ENCODE measurements at regions not wholly inside any gene's neighbourhood (a gene's known extent, or its start where the extent isn't known, plus 50 kb on each side); places are given as distances from the start of the nearest gene placed in this dataset.

DNA sequence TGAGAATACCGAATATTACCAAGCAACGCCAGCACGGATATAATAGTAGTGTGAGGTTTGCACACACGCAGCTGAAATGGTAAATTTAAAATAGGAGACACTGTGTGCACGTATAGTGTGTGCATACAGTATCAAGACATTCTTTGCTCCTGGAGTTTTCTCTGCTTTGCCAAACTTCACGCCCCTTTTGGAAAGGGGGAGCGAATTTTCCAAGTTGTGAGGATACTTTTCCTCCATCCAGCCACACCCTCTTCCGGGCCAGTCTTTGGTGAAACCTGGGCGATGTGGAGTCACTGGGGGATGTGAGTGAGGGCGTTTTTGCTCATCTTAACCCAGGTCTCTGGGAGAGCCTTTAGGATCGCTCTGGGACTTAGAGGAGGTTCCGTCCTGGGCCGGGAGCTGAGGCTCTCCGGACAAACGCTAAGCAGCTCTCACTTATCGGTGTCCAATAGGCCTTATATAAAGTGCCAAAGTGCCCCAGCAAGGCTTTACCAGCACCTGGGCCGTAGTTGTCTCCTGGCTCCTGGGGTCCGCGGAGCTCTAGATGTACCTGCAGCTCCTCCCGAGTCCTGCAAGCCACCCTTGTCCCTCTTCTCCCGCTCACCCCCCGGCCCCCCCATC, 160.0 kb upstream of the MKI67 start:
- no peak for DNase-seq

DNA sequence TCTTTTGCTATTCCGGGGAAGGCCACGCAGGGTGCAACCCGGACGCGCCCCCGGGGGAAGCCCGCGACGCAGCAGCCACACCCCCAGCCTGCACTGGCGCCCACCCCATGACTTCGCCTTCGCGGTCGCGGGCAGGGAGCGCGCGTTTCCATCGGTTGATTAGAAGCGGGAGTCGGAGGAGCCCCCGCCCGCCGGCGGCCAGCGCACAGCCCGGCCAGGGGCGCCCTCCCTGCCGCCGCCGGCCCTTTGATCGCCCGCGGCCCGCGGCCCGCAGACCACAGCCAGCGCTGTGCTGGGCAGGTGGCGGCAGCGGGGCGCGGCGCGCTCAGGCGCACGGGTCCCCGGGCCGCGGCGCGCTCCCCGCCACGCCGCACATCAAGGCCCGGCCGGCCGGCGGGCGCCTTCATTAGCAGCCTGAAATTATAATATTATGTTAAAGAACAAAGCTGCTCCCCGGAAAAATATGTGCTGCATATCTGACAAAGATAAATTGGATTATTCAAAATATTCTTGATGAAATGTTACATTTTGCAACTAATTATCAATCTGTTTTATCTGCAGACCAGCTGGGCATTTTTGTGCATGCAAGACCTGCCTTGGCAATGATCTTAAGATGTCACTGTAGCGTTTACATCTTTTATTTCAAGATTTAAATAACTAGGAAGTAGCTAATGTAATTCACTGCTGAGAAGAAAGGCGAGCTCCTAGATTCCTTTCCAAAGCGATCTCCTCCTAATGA, 160.7 kb upstream of the MKI67 start:
- no peak for DNase-seq

DNA sequence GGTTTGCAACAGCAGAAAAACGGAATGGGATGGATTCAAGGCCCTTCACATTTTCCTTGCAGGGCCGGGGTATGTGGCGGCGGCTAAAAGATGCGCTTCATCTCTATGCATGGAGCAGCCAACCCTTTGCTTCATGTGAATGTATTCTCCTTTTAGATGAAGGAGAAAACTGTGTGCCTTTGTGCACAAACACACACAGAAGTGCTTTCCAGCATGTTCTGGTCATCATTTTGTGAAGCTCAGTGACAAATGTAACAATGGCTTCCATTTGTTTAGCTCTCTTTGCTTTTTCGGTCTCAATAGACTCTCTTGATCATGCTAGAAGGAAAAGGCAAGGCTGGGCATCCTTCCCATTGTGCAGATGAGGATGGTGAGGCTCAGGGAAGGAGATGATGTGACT, 161.7 kb upstream of the MKI67 start:
- no peak for DNase-seq

GRCh38 chr10:128289621-128290020, 163.4 kb upstream of the MKI67 start:
- no peak for DNase-seq

DNA sequence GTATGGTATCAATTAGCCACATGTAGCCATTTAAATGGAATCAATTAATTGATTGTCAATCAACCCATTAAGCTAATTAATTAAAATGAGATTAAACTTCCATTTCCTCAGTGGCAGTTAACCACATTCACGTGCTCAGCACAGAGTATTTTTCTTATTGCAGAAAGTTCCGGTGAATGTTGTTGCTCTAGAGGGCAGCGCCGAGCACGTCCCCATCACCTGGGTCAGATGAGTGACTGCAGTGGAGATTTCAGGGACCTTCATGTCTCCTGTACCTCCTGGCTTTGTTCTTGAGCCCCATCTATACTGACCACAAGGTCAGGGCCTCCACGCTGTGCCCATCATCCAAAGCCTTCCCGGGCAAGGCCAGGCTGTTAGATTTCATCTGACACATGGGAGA, 168.8 kb upstream of the MKI67 start:
- no peak for DNase-seq

GRCh38 chr10:128296253-128297007, 170.2 kb upstream of the MKI67 start:
- DNase-seq: no peak

- DNase-seq: no peak
Measured at GRCh38 chr10:128297709-128298378, 171.6 kb upstream of the MKI67 start.

GRCh38 chr10:128298587-128298986, 172.4 kb upstream of the MKI67 start:
- no peak for DNase-seq

- DNase-seq: no peak
Measured at GRCh38 chr10:128300290-128300824, 174.1 kb upstream of the MKI67 start.

GRCh38 chr10:128301051-128301450, 174.8 kb upstream of the MKI67 start:
- DNase-seq: no peak

GRCh38 chr10:128302808-128303207, 176.6 kb upstream of the MKI67 start:
- no peak for DNase-seq

GRCh38 chr10:128304271-128304670, 178.0 kb upstream of the MKI67 start:
- DNase-seq: no peak

DNA sequence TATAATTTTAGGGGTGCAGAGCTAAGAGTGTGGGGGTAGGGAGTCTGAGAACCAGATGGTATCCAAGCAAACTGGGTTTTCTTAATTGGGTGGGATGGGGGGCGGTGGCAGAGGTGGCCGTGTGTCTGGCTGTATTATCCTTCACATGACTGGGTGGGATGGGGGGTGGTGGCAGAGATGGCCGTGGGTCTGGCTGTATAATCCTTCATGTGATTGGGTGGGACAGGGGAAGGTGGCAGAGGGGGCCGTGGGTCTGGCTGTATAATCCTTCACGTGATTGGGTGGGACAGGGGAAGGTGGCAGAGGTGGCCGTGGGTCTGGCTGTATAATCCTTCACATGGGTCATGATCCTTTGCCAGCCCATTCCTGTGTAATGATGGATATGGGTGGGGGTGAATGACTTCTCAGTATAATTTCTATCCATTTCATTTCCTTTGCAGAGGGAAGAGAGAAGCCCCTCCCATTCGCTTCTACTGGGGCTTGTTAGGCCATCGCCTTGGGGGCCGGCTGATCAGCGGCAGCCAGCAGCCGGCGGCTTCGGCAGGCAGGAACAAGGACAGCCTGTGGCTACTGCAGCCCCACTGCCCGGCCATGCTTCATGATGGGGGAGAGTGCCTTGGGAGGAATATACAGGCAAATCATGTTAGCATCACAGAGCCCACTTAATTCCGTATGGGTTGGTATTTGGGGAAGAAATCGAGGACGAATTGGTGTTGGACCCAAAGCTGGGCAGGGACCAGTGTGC, 179.6 kb upstream of the MKI67 start:
- DNase-seq: no peak

DNA sequence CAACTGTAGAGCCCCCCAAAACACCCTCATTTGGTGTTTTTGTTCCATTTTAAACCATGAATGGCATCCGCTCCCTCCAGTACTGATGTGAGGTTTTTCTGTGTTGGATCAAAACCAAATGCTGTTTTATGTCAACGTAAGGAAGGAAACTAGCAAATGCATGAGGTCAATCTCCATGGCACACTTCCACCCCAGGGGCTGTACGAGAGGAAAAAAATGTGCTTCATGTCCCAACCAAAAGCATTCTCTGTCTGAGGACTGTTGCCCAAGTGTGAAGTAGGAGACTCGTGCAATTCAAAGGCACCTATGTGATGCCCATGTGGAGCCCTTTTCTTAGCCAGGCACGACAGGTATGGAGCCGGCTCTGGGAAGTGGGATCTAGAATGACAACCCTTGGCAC, 180.3 kb upstream of the MKI67 start:
- no peak for DNase-seq

- no peak for DNase-seq
Measured at GRCh38 chr10:128306966-128307365, 180.7 kb upstream of the MKI67 start.

DNA sequence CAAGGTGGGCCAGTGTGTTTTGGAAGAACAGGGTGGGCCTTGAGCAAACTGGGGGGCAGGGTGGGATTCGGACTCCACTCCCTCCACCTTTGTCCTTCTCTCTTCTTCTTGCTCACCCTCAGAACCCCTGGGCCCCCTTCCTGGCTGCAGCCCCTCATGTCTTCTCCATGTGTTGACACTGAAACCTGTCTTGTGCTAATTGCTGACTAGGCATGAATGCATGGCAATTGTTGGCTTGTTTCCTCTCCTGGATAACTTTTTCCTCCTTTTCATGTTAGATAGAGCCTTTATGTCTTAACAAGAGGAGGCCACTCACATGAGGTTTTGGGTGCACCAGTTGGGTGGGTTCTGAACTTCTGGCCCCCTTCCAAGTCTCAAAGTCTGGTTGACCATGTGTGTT, 181.6 kb upstream of the MKI67 start:
- DNase-seq: no peak

GRCh38 chr10:128310971-128311658, 184.9 kb upstream of the MKI67 start:
- DNase-seq: no peak

GRCh38 chr10:128312250-128312649, 186.0 kb upstream of the MKI67 start:
- DNase-seq: no peak

DNA sequence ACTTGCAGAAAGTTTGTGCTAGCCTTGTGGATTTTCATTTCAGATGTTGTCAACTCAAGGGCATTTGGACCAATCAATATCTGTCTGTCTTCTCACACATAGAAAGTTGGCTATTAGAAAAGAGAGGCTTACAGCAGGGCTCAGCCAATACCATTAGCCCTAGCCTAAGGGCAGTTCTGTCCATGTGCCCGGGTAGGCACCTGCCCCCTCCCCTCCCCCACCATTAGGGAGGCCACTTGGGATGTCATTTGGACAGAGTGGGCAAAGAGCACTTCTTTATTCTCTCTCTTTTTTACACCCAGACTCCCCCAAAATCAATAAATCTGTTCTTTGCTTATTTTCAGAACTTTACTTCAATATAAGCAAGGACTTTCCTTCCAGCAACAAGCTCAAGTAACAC, 188.5 kb upstream of the MKI67 start:
- no peak for DNase-seq

GRCh38 chr10:128316121-128316726, 190.0 kb upstream of the MKI67 start:
- DNase-seq: no peak

DNA sequence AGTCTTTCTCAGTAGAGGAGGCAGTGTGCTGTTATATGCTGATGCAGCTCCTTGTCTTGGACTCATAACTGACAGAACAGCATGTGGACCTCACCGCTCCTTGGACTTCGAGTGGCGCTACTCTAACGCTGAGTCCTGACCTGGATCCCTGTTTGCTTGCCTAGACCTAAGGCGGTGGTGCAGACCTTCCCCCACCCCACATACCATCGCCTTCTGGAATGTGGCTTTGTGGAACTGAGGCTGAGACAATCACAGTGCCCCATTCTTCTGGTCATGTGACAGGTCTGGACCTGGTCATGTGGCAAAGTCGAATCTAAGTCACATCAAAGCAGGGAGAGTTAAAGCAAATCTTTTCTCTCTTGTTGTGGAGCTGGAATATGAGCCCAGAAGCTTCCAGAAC, 190.7 kb upstream of the MKI67 start:
- no peak for DNase-seq

DNA sequence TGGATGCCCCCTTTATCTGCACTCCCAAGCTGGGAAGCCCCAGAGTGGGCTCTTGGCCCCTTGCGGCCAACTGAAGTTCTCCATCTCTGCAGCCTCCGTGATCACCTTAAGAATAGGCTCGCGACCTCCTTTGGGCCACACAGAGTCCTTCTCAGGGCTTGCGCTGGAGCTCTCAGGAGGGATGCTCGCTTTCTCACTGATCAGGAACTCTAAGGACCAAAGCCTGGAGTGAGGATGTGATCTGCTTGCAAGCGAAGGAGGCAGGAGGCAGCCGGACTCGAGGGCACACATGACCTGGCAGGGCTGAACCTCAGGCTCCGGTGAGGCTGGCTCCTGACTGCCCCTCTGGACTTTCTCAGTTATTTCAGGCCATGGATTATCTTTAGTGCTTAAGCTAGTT, 192.1 kb upstream of the MKI67 start:
- DNase-seq: no peak

Measured in NCI-H187 treated with DMSO at 0.1 percent for 48 hours (cell line).